ENCODE measurements at regions not wholly inside any gene's neighbourhood (a gene's known extent, or its start where the extent isn't known, plus 50 kb on each side); places are given as distances from the start of the nearest gene placed in this dataset.

DNA sequence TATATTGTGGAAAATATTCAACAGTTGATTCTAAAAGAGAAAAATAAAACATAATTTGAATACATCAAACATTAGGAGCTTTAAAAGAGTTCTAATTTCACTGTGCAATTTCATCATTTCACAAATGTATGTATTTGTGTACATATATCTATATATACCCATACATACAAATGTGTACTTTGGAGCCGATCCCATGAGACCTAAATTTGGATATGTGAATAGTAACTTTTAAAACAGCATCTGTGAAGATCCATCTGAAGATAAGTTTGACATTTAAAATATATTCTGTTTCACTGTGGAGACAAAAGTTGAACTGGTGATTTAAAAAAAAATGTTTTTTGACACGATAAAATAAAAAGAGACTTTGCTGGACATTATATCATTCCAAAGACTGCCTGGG lies 374.0 kb downstream of the TMA16 start:
- no peak for DNase-seq (ENCODE audit: insufficient read length, low spot score)
- no peak for TF ChIP-seq POLR2A (IDR thresholded peaks at IDR 0.05; ENCODE audit: low read depth, low read length)
- FAIRE-seq: no peak

DNA sequence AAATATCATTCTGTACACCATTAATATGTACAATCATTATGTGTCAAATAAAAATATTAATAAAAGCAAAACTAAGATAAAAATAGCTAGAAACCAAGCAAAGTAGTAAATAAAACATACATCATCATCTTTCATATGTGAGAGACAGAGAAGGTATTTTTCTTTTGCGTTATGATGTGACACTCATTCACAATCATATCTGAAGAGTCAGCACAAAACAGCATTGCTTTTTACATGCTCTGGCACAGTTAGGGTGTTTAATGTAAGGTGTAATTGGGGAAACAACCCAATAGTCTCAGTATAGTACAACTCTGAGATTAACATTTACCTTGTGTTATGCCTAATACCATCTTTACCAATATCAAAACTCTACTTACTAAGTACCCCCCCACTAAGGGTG lies 376.6 kb downstream of the TMA16 start:
- TF ChIP-seq POLR2A (IDR thresholded peaks at IDR 0.05; ENCODE audit: low read depth, low read length): no peak
- FAIRE-seq: no peak
- DNase-seq (ENCODE audit: insufficient read length, low spot score): no peak

DNA sequence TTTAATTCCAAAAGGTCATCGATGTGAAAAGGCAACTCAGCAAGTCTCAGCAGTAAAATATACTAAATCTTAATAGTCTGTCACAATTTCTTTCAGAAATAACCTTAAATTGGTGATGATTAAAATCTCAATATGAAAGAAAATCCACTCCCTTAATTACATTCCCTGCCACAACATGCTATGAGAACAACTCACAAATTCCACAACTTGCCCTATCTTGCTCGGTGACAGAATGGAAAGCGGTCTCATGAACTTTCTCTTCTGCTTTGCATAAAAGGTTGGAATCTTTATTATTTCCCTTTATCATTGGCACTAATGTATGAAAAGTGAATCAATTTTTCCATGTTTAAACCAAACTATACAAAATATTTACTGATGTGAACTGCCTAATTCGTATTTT lies 380.8 kb downstream of the TMA16 start:
- no peak for FAIRE-seq
- TF ChIP-seq POLR2A (IDR thresholded peaks at IDR 0.05; ENCODE audit: low read depth, low read length): no peak
- DNase-seq (ENCODE audit: insufficient read length, low spot score): no peak

DNA sequence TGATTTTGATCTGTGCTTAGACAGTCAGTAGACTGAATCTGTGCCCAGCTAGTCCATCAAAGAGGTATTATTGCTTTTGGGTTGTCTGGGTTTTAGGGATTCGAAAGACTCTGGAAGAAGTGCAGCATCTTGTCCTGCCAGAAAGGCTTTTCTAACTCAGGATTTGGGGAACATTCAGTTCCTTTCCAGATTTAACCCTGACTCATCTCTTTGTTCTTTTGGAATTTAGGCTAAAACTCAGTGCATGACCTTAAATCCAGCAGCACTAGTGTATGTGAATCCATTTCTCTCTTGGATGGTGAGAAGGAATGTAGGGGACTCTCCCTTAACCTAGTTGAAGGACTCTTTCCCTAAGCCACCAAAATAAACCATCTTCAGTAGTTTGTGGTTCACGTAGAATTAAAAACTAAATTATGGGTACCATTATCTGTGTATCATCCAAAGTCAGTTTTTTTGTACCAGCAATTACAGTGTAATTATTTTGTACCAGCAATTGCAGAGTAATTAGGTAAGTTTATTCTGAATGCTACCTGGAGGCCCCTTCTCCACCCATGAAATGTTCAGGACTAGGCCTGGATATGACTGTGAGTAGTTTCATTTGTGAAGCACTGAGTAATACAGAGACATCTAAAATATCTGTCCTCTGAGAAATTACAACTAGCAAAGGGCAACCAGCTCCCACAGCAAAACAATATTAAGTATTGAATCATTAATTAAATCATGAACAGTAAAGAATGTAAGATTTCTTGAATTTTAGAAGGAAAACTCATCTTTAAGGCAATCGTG lies 384.0 kb downstream of the TMA16 start:
- no peak for DNase-seq (ENCODE audit: insufficient read length, low spot score)
- no peak for FAIRE-seq

DNA sequence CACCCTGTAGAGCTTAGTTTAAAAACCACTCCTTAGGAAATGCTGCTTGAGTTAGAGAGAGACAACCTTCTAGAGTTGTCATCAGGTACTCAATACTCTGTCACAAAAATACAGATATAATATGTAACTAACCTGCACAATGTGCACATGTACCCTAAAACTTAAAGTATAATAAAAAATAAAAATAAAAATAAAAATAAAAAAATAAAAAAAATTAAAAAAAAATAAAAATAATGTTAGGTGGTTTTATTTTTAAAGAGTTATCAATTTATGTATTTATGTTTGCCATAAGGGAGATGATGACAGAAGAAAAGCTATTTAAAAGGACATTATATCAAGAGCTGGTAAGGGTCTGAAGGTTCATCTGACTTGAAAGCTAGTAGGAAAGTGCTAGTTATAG lies 397.9 kb downstream of the TMA16 start:
- DNase-seq (ENCODE audit: insufficient read length, low spot score) (no peak), FAIRE-seq (no peak)
- TF ChIP-seq POLR2A (IDR thresholded peaks at IDR 0.05; ENCODE audit: low read depth, low read length): no peak

More for the DNA sequence above, 384.0 kb downstream of the TMA16 start:
- no peak for TF ChIP-seq POLR2A (IDR thresholded peaks at IDR 0.05; ENCODE audit: low read depth, low read length)

DNA sequence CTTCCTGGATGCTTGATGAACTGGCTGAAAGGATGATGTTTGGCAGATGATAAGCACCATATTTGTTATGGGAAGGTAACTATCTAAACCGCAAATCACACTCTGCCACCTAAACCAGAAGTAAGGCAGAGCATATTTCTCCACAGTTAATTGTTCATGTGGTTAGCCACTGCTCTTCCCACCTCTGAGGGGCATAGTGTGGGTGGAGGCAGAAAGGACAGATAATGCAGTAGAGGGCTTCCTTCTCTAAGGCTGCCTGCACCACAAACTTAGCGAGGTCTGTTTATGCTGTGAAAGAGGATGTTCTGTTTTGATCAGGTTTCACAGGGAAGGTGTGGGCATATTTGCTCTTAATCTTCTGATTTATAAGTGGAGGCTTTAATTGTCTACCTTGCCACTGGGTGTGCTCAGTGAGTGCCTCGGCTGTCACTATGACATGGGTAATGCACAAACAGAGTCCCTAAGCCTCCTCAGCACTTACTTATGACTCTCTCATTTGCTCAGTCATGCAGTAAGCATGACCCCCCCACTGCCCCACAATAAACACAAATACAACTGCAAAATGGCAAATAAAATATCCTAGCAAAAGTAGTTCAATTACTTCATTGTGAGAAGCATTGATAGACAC lies 401.0 kb downstream of the TMA16 start:
- DNase-seq (ENCODE audit: insufficient read length, low spot score) (no peak), FAIRE-seq (no peak)
- TF ChIP-seq POLR2A (IDR thresholded peaks at IDR 0.05; ENCODE audit: low read depth, low read length): no peak

DNA sequence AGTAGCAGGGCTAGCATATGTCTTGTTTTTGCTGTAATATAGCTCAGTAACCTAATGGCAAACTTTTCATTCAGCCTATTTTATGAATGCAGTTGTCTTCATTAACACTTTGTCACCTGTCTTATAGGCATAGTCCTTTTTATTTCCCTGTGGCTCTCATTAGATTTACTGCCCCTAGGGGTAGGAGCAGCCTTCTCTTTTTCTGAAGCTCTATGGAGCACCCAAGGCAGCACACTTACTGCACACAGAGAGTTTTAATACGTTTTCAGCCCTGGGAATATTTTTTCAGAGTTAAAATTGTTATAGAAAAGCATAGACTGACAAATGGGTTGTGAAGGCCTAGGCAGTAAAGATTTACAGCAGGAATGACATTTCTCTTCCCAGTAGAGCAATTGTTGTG lies 406.8 kb downstream of the TMA16 start:
- no peak for TF ChIP-seq POLR2A (IDR thresholded peaks at IDR 0.05; ENCODE audit: low read depth, low read length)
- no peak for DNase-seq (ENCODE audit: insufficient read length, low spot score)
- FAIRE-seq: no peak

DNA sequence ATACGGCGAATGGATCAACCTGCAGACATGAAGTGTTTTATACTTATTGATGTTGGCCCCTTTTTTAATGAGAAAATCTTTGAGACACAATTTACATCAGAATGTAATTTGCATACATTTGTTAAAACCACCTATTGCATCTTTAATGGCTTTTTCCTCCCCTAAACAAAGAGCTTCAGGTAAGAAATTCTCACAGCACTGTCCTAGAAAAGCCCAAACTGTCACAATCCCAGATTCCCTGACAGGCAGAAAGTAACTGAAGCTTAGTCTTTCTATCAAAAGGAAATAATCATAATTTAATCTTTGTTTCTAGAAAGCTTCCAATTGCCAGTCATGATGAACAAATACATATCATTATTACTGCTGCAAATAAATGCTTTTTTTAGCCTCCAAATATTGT lies 407.9 kb downstream of the TMA16 start:
- no peak for FAIRE-seq
- no peak for TF ChIP-seq POLR2A (IDR thresholded peaks at IDR 0.05; ENCODE audit: low read depth, low read length)
- no peak for DNase-seq (ENCODE audit: insufficient read length, low spot score)

DNA sequence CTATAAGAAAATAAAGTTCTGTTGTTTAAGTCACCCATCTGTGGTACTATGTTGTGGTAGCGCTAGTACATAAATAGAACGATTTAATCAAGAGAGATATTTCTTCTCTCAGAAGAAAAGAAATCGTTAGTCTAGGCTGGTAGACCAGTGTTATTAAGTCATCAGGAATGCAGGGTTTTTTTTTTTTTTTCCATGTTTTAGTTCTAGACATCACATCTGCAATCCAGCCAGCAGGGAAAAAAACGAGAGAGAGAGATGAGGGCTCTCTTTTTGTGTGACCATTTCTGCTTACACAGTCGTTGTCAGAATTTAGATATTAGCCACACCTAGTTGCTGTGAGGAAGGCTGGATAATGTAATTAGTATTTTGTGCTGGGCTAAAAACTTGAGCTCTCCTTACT lies 417.4 kb downstream of the TMA16 start:
- FAIRE-seq: no peak
- TF ChIP-seq POLR2A (IDR thresholded peaks at IDR 0.05; ENCODE audit: low read depth, low read length): no peak
- DNase-seq (ENCODE audit: insufficient read length, low spot score): peak; percentile 0

DNA sequence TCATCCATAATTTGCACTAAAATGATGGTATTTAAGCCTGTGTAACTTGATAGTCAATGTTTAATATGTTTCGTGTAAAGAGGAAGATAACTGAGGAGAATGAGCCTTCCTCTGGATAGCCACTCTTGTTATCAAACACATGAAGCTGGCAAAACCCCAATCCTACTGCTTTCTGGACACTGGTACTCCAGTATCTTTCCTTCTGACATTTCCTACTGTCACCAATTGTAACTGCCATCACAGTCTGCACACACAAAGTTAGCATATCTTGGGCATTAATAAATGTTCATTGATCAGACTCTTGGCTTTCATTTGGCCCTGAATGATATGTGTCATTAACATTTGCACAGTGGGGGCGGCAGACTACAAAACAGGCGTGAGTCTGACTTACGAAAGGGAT lies 419.1 kb downstream of the TMA16 start:
- FAIRE-seq: no peak
- no peak for TF ChIP-seq POLR2A (IDR thresholded peaks at IDR 0.05; ENCODE audit: low read depth, low read length)
- DNase-seq (ENCODE audit: insufficient read length, low spot score): no peak

DNA sequence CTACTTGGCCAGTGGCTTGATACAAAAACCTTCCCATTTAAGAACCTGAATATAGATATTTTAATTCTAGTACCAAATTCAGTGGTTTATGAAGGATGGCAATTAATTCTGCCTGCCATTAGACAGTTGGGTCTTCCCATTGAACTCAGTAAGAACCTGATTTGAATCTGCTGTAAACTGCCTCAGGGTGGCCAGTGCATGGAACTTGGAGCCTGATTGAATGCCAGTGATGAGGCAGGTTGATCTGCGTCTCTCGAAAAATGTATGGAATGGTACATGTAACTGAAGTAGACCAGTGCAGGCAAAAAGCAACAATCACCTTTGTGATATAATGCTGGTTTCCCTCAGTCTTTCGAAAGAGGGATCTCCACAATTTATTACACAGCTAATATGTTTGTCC lies 421.4 kb downstream of the TMA16 start:
- FAIRE-seq (no peak), DNase-seq (ENCODE audit: insufficient read length, low spot score) (no peak)
- no peak for TF ChIP-seq POLR2A (IDR thresholded peaks at IDR 0.05; ENCODE audit: low read depth, low read length)

DNA sequence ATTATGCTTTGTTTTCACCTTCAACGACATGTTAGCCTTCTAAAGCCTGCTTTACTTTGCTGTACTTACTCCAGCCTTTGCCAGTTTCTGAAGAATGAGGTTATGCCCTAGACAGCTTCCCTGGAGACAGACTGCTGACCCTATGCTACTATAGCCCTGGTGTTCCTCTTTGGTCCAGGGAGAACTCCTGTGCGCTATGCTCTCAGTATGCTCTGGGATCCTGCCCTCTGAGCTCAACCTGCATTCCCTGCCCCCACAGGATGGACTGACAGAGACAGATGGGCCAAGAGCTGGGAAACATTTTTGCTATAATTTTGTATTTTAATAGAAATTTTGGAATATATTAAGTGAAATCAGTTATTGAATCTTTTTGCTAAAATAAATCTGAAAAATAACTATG lies 425.9 kb downstream of the TMA16 start:
- DNase-seq (ENCODE audit: insufficient read length, low spot score): no peak
- FAIRE-seq: no peak
- no peak for TF ChIP-seq POLR2A (IDR thresholded peaks at IDR 0.05; ENCODE audit: low read depth, low read length)

DNA sequence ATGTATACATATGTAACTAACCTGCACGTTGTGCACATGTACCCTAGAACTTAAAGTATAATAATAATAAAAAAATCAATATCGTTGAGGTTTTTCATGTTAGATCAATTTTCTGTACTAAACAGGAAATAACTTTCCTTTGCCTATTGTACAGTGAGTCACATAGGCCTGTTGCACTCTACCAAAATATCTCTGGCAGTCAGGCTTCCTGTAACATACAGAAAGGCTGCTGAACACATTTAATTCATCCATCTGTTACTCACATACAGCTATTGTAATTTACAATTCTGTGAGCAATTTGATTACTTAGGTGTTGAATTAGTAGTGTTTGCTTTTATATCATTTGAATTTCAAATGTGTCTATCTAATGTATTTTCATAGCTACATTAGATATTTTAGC lies 427.8 kb downstream of the TMA16 start:
- TF ChIP-seq POLR2A (IDR thresholded peaks at IDR 0.05; ENCODE audit: low read depth, low read length): no peak
- FAIRE-seq (no peak), DNase-seq (ENCODE audit: insufficient read length, low spot score) (no peak)

DNA sequence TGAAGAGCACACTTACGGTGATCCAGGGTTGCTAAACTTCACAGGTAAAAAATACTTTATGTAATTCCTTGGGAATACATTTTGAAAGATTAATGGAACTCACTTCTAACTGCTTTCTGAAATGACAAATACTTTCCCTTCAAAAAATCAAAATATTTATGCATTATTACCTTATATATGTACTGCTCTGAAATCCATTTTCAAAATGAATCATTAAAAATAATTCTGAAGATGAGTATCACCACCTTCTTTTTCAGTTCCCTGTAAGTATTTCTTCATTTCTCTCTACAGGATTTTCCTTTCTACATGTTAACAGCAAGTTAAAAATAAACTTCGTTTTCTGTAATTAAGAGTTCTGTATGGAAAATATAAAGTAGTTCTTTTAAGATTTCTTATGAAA lies 428.6 kb downstream of the TMA16 start:
- TF ChIP-seq POLR2A (IDR thresholded peaks at IDR 0.05; ENCODE audit: low read depth, low read length): no peak
- FAIRE-seq (no peak), DNase-seq (ENCODE audit: insufficient read length, low spot score) (no peak)

DNA sequence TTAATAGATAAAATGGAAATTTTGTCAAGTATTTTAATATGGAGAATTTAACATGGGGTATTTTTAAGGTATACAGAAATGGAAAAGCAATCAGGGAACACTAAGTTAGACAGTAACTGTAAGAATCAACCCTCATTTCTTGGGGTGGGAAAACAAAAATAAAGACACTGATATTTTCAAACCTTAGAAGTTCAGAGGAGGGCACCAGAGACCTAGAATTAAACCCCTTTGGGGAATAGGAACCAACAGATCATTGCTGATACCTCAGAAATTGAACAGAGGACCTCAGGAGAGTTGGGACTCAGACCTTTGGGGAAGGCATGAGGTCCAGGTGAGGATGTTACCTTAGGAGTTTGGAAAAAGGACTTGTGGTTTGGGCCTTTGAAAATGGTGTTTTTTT lies 435.6 kb downstream of the TMA16 start:
- no peak for TF ChIP-seq POLR2A (IDR thresholded peaks at IDR 0.05; ENCODE audit: low read depth, low read length)
- DNase-seq (ENCODE audit: insufficient read length, low spot score) (no peak), FAIRE-seq (no peak)

Data from H54 (cell line).